Lung (tissue), 11 donors: ENCODE measurements at regions not wholly inside any gene's neighbourhood (a gene's known extent, or its start where the extent isn't known, plus 50 kb on each side); places are given as distances from the start of the nearest gene placed in this dataset.

Experiments used
- ATAC-seq: fragments of 200-7000 bp; cut with Tn5 transposase; one replicate; pipeline ENCODE4 v1.9.1; 2020; ENCODE audit warnings: moderate number of reproducible peaks; ENCODE audit not compliant: insufficient read depth, low FRiP score
- DNase-seq, 3 donors: peaks; one replicate each; pipeline ENCODE4 v3.0.0-alpha.2; 2013 to 2017
- H3K27ac ChIP-seq, 2 donors: one replicate each; pipeline ENCODE4 v1.5.1; 2013; ENCODE audit warnings: mild to moderate bottlenecking in 2 of 2, moderate library complexity in 2 of 2, control low read depth in 1 of 2, inconsistent platforms in 1 of 2, low read depth in 1 of 2, low read length in 1 of 2
- H3K27me3 ChIP-seq, 3 donors: one replicate each; pipeline ENCODE4 v1.5.1; 2013; ENCODE audit warnings: low read length in 2 of 3; ENCODE audit not compliant: control insufficient read depth in 3 of 3, insufficient read depth in 3 of 3
- H3K36me3 ChIP-seq, 4 donors: one replicate each; pipeline ENCODE4 v1.5.1; 2013; ENCODE audit warnings: low read length in 4 of 4, mild to moderate bottlenecking in 1 of 4, moderate library complexity in 1 of 4; ENCODE audit not compliant: control insufficient read depth in 4 of 4, insufficient read depth in 4 of 4
- H3K4me1 ChIP-seq, 5 donors: one replicate each; pipeline ENCODE4 v1.5.1; 2013; ENCODE audit warnings: low read length in 5 of 5, mild to moderate bottlenecking in 2 of 5, moderate library complexity in 1 of 5; ENCODE audit not compliant: control insufficient read depth in 5 of 5, insufficient read depth in 5 of 5
- H3K4me3 ChIP-seq: one replicate; pipeline ENCODE4 v1.5.1; 2013; ENCODE audit warnings: mild to moderate bottlenecking, control low read depth, moderate library complexity
- H3K9ac ChIP-seq, 2 donors: one replicate each; pipeline ENCODE4 v1.5.1; 2013; ENCODE audit warnings: low read length in 2 of 2, control low read depth in 1 of 2; ENCODE audit not compliant: insufficient read depth in 1 of 2
- H3K9me3 ChIP-seq, 4 donors: one replicate each; pipeline ENCODE4 v1.5.1; 2013; ENCODE audit warnings: low read length in 3 of 4, mild to moderate bottlenecking in 1 of 4, moderate library complexity in 1 of 4; ENCODE audit not compliant: control insufficient read depth in 4 of 4, insufficient read depth in 3 of 4
- WGBS, 2 donors: extraction: QIAGEN DNeasy Blood & Tissue Kit; methylation state at CpG; one replicate each; pipeline ENCODE4 v1.1.7; 2013; 5-methylcytosine and 5-hydroxymethylcytosine counted together
- TF ChIP-seq, protein P1 (sequence below): IDR thresholded peaks from 2 replicates; pipeline ENCODE4 v1.5.1; 2012; ENCODE audit warnings: mild to moderate bottlenecking; ENCODE audit errors: control extremely low read depth, extremely low read depth
- donor health status: control.
- donor health status: control.
- donor health status: Bipolar disorder and iron deficiency.
- donor health status: healthy.
- donor health status: DM: yes; HTN: yes; CAD: no.

DNA sequence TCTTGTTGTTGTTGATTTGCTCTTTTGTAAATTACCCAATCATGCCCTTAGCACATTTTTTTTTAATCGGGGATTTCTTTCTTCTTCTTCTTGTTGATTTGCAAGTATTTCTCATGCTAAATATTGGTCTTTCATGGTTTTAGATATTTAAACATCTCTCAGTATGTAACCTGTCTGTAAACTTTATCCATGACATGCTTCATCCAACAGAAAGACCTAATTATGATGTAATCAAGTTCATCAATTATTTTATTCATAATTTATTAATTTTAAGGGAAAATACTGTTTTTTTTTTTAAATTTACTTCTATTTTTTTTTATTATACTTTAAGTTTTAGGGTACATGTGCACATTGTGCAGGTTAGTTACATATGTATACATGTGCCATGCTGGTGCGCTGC lies 69.8 kb downstream of the TNFSF18 start:
- Histone ChIP-seq H3K36me3 (no peaks in the 10 kb centered on the region), H3K9me3 (no peaks in the 10 kb centered on the region), H3K4me1 (no peaks in the 10 kb centered on the region), H3K4me3 (no peak overlapping the region), H3K9ac (no peak overlapping the region), H3K27ac (no peak overlapping the region), H3K27me3 (no peaks in the 10 kb centered on the region)
- DNase-seq = no peak
- TF ChIP-seq, protein P1, sequence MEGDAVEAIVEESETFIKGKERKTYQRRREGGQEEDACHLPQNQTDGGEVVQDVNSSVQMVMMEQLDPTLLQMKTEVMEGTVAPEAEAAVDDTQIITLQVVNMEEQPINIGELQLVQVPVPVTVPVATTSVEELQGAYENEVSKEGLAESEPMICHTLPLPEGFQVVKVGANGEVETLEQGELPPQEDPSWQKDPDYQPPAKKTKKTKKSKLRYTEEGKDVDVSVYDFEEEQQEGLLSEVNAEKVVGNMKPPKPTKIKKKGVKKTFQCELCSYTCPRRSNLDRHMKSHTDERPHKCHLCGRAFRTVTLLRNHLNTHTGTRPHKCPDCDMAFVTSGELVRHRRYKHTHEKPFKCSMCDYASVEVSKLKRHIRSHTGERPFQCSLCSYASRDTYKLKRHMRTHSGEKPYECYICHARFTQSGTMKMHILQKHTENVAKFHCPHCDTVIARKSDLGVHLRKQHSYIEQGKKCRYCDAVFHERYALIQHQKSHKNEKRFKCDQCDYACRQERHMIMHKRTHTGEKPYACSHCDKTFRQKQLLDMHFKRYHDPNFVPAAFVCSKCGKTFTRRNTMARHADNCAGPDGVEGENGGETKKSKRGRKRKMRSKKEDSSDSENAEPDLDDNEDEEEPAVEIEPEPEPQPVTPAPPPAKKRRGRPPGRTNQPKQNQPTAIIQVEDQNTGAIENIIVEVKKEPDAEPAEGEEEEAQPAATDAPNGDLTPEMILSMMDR = no peak
- no peak for ATAC-seq
- 96 to 98% methylated on average over 1 of the region's 2 CpGs for WGBS, 2 donors
